Sigmoid colon (tissue), 6 donors: ENCODE measurements at regions not wholly inside any gene's neighbourhood (a gene's known extent, or its start where the extent isn't known, plus 50 kb on each side); places are given as distances from the start of the nearest gene placed in this dataset.

Source experiments
- DNase-seq: peaks from one replicate; pipeline ENCODE4 v3.0.0-alpha.2; 2019
- H3K27ac ChIP-seq, 4 donors: fragments of 200-600 bp; sonication (generic); one replicate each; pipeline ENCODE4 v1.5.1; 2016 to 2019; ENCODE audit warnings: mild to moderate bottlenecking in 1 of 4
- H3K27me3 ChIP-seq, 3 donors: fragments of 200-600 bp; sonication (generic); one replicate each; pipeline ENCODE4 v1.5.1; 2019; ENCODE audit warnings: mild to moderate bottlenecking in 1 of 3
- H3K36me3 ChIP-seq, 4 donors: fragments of 200-600 bp; sonication (generic); one replicate each; pipeline ENCODE4 v1.5.1; 2016 to 2019
- H3K4me1 ChIP-seq, 4 donors: fragments of 200-600 bp; sonication (generic); one replicate each; pipeline ENCODE4 v1.5.1; 2017 to 2019
- H3K4me3 ChIP-seq, 4 donors: fragments of 200-600 bp; sonication (generic); one replicate each; pipeline ENCODE4 v1.5.1; 2017 to 2019; ENCODE audit warnings: mild to moderate bottlenecking in 2 of 4, moderate library complexity in 1 of 4
- H3K9me3 ChIP-seq, 4 donors: fragments of 200-600 bp in 3 of 4; sonication (generic) in 3 of 4; one replicate each; pipeline versions ENCODE4 v1.5.1 to v1.6.1; 2013 to 2019
- CTCF ChIP-seq, 4 experiments: fragments of 450-650 bp in 3 of 4; fragments of 200-600 bp in 1 of 4; IDR thresholded peaks; one replicate each; pipeline ENCODE4 v1.5.1; 2016 to 2019; ENCODE audit warnings: antibody characterized with exemption in 4 of 4, mild to moderate bottlenecking in 3 of 4, moderate library complexity in 2 of 4
- WGBS, 2 donors: extraction: QIAGEN DNeasy Blood & Tissue Kit; methylation state at CpG; one replicate each; pipeline ENCODE4 v1.1.7; 2013; 5-methylcytosine and 5-hydroxymethylcytosine counted together
- intact Hi-C: fragments of 100-400 bp; cut with DNase I; formaldehyde crosslinking; loops from one replicate; pipeline ENCODE4 v1.15.1; 2023
- small RNA-seq, 3 donors: library from RNA; depleted of rRNA; stranded (forward); fragments of <200 nt; gene quantifications; one replicate each; pipeline ENCODE3, GENCODE V24; 2016
- donor health status: healthy with polysubstance abuse.
- donor health status: healthy.

- no peak for TF ChIP-seq CTCF (IDR thresholded peaks at IDR 0.05)
- peaks cover 0 to 14% (median 12%) of the 10 kb centered on the region in 4 donors for H3K4me1 ChIP-seq
- 83% methylated on average over 1 of the region's 1 CpG for WGBS, 2 donors
- no peak for DNase-seq
- intact Hi-C loops, result no loop called here
- no peaks in the 10 kb centered on the region for H3K9me3 ChIP-seq
- peaks cover 3 to 49% (median 27%) of the 10 kb centered on the region in 3 donors for H3K27me3 ChIP-seq
- no peak overlapping the region for H3K4me3 ChIP-seq
- no peak overlapping the region for H3K27ac ChIP-seq
- no peaks in the 10 kb centered on the region for H3K36me3 ChIP-seq
These were observed 50.1 kb upstream of the CCDC150 start for GRCh38 chr2:196589419-196589818.

Small RNA genes lying in the stretch of these regions (small RNA-seq; reads per million reads assigned to genes)
- gene RN7SL820P, result 0 reads per million in 3 donors
